ENCODE measurements at regions not wholly inside any gene's neighbourhood (a gene's known extent, or its start where the extent isn't known, plus 50 kb on each side); places are given as distances from the start of the nearest gene placed in this dataset.

DNA sequence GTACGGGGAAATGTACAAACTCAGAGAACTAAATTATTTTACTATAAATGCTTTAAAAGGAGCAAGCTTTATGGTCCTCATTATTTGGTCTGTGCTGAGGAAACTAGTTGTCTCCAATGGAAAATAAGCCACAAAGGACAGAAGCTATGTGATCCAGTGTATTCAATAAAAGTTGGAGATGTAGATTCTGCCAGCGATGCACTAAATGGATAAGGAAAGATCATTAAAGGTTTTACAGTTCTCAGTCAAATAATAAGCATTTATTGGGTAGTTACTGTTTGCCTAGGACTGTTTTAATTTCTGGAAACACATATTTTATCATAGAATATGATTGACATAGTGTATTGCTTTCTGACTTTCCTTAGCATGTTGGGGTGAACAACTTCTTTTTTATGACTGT, 458.9 kb upstream of the STXBP6 start (continued):
- TF ChIP-seq YY1 (IDR thresholded peaks at IDR 0.05; ENCODE audit: low read depth) (no peak), NRF1 (IDR thresholded peaks at IDR 0.05; ENCODE audit: low read depth, low read length) (no peak), CHD2 (IDR thresholded peaks at IDR 0.05; ENCODE audit: low read length, partially characterized antibody) (no peak), GATA2 (CRISPR knock-in tag; IDR thresholded peaks at IDR 0.05) (no peak)
- TF ChIP-seq, protein P1, sequence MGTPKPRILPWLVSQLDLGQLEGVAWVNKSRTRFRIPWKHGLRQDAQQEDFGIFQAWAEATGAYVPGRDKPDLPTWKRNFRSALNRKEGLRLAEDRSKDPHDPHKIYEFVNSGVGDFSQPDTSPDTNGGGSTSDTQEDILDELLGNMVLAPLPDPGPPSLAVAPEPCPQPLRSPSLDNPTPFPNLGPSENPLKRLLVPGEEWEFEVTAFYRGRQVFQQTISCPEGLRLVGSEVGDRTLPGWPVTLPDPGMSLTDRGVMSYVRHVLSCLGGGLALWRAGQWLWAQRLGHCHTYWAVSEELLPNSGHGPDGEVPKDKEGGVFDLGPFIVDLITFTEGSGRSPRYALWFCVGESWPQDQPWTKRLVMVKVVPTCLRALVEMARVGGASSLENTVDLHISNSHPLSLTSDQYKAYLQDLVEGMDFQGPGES (IDR thresholded peaks at IDR 0.05; ENCODE audit: low read depth, low read length): no peak

DNA sequence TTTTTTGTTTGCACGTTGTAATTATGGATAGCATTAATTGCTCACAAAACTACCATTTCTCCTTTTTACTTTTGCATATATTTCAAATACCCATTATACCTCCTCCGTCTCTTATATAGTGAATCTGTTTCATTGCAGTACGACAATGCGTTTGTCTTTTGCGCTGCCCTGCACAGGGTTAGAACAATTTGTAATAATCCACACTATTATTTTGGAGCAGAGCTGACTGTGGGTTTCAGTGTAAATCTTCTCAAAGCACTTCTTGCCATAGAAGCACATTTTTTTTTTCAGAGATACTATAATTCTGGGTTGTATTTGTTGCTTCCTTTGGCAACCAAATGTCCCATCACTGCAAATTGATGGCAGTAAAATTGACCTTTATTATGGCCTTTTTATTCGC, 451.8 kb upstream of the STXBP6 start:
- Histone ChIP-seq H3K27me3 (ENCODE audit: insufficient read depth) (no peaks in the 10 kb centered on the region), H3K9me2 (no peaks in the 10 kb centered on the region), H3K79me2 (ENCODE audit: insufficient read depth) (no peaks in the 10 kb centered on the region), H2AFZ (ENCODE audit: low read depth) (no peak overlapping the region), H4K20me1 (ENCODE audit: insufficient read depth) (no peaks in the 10 kb centered on the region), H3K4me3 (ENCODE audit: low read depth in 2 of 2, low read length in 1 of 2) (no peak overlapping the region), H3F3A (replicated peaks; ENCODE audit: insufficient read depth) (no peaks in the 10 kb centered on the region), H3K36me3 (replicated peaks in 1 of 2; ENCODE audit: control insufficient read depth in 1 of 2, insufficient read depth in 2 of 2, low read length in 1 of 2) (no peaks in the 10 kb centered on the region), H3K4me2 (no peak overlapping the region), H3K4me1 (ENCODE audit: control insufficient read depth in 1 of 2, insufficient read depth in 2 of 2, low read depth in 1 of 2, low read length in 1 of 2) (no peaks in the 10 kb centered on the region), H3K9me3 (no peaks in the 10 kb centered on the region), H3K27ac (ENCODE audit: low read depth in 2 of 2, low read length in 1 of 2) (no peak overlapping the region), H3K9ac (no peak overlapping the region)
- ChIA-PET POLR2A (no interaction called here), CTCF (interaction anchor here (2.3 kb wide), 1 partner anchor 36 kb away, joined by 6 read pairs; no protein-coding TSS in a partner anchor)
- TF ChIP-seq, protein P2, sequence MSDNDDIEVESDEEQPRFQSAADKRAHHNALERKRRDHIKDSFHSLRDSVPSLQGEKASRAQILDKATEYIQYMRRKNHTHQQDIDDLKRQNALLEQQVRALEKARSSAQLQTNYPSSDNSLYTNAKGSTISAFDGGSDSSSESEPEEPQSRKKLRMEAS (IDR thresholded peaks at IDR 0.05; ENCODE audit: low read depth): no peak
- no peak for TF ChIP-seq TAF1 (IDR thresholded peaks at IDR 0.05; ENCODE audit: borderline replicate concordance, low read depth, low read length)
- TF ChIP-seq SIN3A (IDR thresholded peaks at IDR 0.05; ENCODE audit: borderline replicate concordance, low read depth, low read length): no peak
- TF ChIP-seq MXI1 (IDR thresholded peaks at IDR 0.05; ENCODE audit: low read depth, low read length): no peak
- TF ChIP-seq EZH2phosphoT487 (IDR thresholded peaks at IDR 0.05; ENCODE audit: borderline replicate concordance, low read depth): no peak
- no peak for TF ChIP-seq EP300 (IDR thresholded peaks at IDR 0.05; ENCODE audit: borderline replicate concordance in 1 of 2, low read depth in 1 of 2, low read length in 1 of 2)
- TF ChIP-seq RAD21 (IDR thresholded peaks at IDR 0.05; ENCODE audit: low read length): no peak
- DNase-seq: no peak
- WGBS (ENCODE audit: low lambda C conversion rate): 17% methylated on average over 6 of the region's 6 CpGs

DNA sequence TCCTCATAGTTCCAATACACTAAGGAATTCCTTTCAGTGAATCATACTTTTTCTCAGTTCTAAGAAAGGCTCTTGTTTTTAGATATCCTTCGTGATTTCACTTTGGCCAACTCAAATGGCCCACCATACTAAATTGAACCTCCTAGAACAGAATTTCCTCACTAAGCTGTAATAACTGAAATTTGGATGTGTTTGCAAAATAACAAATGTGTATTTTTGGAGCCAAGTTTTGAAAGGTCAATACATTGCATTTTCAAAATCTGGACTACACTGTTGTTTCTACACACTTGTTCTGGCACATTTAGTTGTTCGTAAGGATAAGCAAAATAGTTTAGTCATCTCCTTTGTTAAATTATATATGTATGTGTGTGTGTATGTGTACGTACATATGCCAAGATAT, 439.0 kb upstream of the STXBP6 start:
- H3K9ac ChIP-seq: no peak overlapping the region
- H3K4me1 ChIP-seq (ENCODE audit: control insufficient read depth in 1 of 2, insufficient read depth in 2 of 2, low read depth in 1 of 2, low read length in 1 of 2): no peaks in the 10 kb centered on the region
- H3K36me3 ChIP-seq (replicated peaks in 1 of 2; ENCODE audit: control insufficient read depth in 1 of 2, insufficient read depth in 2 of 2, low read length in 1 of 2): no peaks in the 10 kb centered on the region
- H3K27ac ChIP-seq (ENCODE audit: low read depth in 2 of 2, low read length in 1 of 2): no peak overlapping the region
- no peak for DNase-seq
- H4K20me1 ChIP-seq (ENCODE audit: insufficient read depth): no peaks in the 10 kb centered on the region
- no peak for TF ChIP-seq EP300 (IDR thresholded peaks at IDR 0.05; ENCODE audit: borderline replicate concordance in 1 of 2, low read depth in 1 of 2, low read length in 1 of 2)
- no peak for TF ChIP-seq EZH2phosphoT487 (IDR thresholded peaks at IDR 0.05; ENCODE audit: borderline replicate concordance, low read depth)
- TF ChIP-seq YY1 (IDR thresholded peaks at IDR 0.05; ENCODE audit: low read depth): no peak
- TF ChIP-seq, protein P3, sequence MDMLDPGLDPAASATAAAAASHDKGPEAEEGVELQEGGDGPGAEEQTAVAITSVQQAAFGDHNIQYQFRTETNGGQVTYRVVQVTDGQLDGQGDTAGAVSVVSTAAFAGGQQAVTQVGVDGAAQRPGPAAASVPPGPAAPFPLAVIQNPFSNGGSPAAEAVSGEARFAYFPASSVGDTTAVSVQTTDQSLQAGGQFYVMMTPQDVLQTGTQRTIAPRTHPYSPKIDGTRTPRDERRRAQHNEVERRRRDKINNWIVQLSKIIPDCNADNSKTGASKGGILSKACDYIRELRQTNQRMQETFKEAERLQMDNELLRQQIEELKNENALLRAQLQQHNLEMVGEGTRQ (IDR thresholded peaks at IDR 0.05; ENCODE audit: borderline replicate concordance, low read depth, low read length): no peak
- TF ChIP-seq, protein P1 (IDR thresholded peaks at IDR 0.05; ENCODE audit: low read depth, low read length): no peak
- TF ChIP-seq TAF1 (IDR thresholded peaks at IDR 0.05; ENCODE audit: borderline replicate concordance, low read depth, low read length): no peak
- no peak for TF ChIP-seq NRF1 (IDR thresholded peaks at IDR 0.05; ENCODE audit: low read depth, low read length)
- TF ChIP-seq CHD2 (IDR thresholded peaks at IDR 0.05; ENCODE audit: low read length, partially characterized antibody): no peak
- no peak for TF ChIP-seq FOSL2 (IDR thresholded peaks at IDR 0.05; ENCODE audit: borderline replicate concordance, low read depth)
- TF ChIP-seq FOXJ3 (CRISPR knock-in tag; IDR thresholded peaks at IDR 0.05): no peak
- TF ChIP-seq, protein P4, sequence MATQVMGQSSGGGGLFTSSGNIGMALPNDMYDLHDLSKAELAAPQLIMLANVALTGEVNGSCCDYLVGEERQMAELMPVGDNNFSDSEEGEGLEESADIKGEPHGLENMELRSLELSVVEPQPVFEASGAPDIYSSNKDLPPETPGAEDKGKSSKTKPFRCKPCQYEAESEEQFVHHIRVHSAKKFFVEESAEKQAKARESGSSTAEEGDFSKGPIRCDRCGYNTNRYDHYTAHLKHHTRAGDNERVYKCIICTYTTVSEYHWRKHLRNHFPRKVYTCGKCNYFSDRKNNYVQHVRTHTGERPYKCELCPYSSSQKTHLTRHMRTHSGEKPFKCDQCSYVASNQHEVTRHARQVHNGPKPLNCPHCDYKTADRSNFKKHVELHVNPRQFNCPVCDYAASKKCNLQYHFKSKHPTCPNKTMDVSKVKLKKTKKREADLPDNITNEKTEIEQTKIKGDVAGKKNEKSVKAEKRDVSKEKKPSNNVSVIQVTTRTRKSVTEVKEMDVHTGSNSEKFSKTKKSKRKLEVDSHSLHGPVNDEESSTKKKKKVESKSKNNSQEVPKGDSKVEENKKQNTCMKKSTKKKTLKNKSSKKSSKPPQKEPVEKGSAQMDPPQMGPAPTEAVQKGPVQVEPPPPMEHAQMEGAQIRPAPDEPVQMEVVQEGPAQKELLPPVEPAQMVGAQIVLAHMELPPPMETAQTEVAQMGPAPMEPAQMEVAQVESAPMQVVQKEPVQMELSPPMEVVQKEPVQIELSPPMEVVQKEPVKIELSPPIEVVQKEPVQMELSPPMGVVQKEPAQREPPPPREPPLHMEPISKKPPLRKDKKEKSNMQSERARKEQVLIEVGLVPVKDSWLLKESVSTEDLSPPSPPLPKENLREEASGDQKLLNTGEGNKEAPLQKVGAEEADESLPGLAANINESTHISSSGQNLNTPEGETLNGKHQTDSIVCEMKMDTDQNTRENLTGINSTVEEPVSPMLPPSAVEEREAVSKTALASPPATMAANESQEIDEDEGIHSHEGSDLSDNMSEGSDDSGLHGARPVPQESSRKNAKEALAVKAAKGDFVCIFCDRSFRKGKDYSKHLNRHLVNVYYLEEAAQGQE (IDR thresholded peaks at IDR 0.05; ENCODE audit: low read depth, low read length): no peak
- no peak for TF ChIP-seq RAD21 (IDR thresholded peaks at IDR 0.05; ENCODE audit: low read length)
- TF ChIP-seq NFIC (IDR thresholded peaks at IDR 0.05; ENCODE audit: borderline replicate concordance): no peak
- no peak overlapping the region; the same call in 1 of the 2 replicates for H2AFZ ChIP-seq (ENCODE audit: low read depth)
- no peak overlapping the region for H3K4me2 ChIP-seq
- POLR2A ChIA-PET: no interaction called here
- no peaks in the 10 kb centered on the region for H3K79me2 ChIP-seq (ENCODE audit: insufficient read depth)
- WGBS (ENCODE audit: low lambda C conversion rate): 4% methylated on average over 3 of the region's 3 CpGs
- H3F3A ChIP-seq (replicated peaks; ENCODE audit: insufficient read depth): no peaks in the 10 kb centered on the region
- no peaks in the 10 kb centered on the region for H3K27me3 ChIP-seq (ENCODE audit: insufficient read depth)
- H3K9me2 ChIP-seq: no peaks in the 10 kb centered on the region
- CTCF ChIA-PET: interaction anchor here (1.0 to 2.1 kb wide), 3 partner anchors 9 to 49 kb away, joined by 3 to 6 read pairs (median 4); no protein-coding TSS in a partner anchor
- H3K4me3 ChIP-seq (ENCODE audit: low read depth in 2 of 2, low read length in 1 of 2): no peak overlapping the region
- H3K9me3 ChIP-seq: no peaks in the 10 kb centered on the region

Measured in SK-N-SH (cell line).